CD4-positive, alpha-beta T cell treated with Interleukin-2 at 100 ng/mL for 4 hours (primary cell): ENCODE measurements at regions not wholly inside any gene's neighbourhood (a gene's known extent, or its start where the extent isn't known, plus 50 kb on each side); places are given as distances from the start of the nearest gene placed in this dataset.
"Not testable (repeated sequence)": the region's sequence is repeated elsewhere in the genome, so short reads cannot be mapped to it uniquely, and the experiment has no call there.

Source experiments
- DNase-seq: peaks from one replicate; pipeline ENCODE4 v3.0.0-alpha.2; 2020; ENCODE audit warnings: low spot score

DNA sequence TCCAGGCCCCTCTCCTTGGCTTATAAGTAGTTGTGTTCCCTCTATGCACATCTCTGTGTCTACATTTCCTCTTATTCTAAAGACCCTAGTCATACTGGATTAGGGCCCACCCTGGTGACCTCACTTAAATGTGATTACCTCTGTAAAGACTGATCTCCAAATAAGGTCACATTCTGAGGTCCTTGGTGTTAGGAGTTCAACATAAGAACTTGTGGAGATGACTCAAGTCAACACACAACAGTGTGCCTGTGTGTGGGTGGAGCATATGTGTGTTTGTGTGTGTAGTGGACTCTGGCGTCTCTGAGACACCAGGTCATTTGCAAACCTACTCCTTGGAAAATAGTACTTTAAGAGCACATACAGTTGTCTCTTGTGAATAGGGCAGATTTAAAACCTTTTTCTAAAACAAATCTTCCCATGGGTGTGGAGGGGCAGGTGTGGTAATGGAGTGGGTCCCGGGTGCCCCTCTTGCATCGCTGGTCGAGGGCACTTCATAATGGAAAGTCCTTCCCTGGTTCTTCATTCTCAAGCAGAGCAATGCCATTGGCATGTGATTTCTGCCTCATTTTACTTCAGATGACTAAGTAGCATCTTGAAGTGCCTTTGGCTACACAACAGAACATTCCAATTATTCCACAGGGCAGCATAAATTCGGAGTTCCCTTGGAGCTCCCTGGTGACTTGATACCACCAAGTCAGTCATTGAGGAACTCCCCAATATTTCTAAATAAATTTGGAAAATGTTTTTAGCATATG lies 84.4 kb downstream of the C9orf152 start:
- DNase-seq, result no peak

- no peak for DNase-seq
These were observed 83.5 kb downstream of the C9orf152 start for GRCh38 chr9:110124439-110124838.

GRCh38 chr9:110125207-110125751 lies 82.7 kb downstream of the C9orf152 start:
- no peak for DNase-seq

DNA sequence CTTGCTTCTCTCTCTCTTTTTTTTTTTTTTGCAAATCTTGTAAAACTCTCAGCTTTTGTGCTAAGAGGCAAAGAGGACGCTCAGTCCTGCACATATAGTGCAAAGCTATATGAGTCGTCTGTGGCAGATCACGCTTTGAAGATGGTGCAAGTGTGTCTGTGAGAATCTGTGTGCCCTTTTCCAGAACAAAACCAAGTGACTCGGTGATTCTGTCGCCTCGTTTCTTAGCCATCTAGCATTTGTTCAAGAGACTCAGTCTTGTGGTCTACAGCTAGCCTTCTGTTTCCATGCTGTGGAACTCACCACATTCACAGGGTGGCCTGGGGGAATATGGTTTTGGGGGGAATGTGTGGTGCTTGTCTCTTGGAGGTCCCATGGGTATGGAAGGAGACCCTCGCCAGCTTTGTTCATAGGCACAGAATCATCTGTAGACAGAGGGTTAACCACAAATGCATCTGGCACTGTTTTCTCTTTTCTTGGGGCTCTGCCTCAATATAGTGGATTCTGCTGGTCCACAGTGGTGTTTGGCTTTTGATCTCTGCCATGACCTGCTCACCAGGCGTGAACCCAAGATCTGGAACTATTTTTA lies 82.1 kb downstream of the C9orf152 start:
- no peak for DNase-seq

- no peak for DNase-seq
These were observed 81.4 kb downstream of the C9orf152 start for GRCh38 chr9:110126499-110126941.

DNA sequence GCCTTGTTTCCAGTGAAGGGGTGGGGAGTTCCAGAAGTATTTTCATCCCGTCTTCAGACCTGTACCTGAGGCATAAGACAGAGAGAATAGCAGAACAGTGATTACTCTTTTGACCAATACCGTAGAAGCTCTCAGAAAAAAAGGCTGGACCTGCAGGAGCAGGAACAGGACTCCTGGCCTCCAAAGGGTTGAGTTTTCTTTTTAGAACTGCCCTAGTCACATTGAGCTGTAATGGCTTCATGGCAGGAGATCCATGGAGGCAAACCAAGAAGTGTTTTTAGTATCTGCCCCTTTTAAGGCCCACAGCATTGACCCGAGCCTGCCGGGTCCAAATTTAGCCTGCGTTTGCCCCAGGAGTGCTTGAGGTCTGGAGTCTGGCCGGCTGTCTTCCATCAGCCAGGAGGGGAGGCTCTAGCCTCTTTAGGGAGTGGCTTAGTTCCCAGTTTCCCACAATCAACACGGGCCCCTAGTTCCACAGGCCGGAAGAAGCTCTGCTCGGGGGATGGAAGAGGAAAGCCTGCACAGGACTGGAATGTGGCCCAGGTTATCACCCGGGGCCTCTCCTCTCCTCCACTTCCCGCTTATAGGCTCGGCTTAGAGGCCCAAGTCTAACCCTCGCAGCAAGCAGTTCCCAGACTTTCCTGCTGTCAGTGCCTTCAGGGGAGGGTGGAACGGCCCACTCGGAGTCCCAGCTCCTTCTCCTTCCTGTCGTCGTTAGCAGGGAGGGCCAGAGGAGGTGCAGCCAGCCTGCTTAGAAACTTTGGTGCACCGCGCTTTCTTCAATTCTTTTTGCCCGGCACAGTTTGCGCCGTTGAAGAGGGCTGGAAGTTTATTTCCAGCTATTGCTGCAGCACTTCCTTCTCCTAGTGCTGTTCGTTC lies 80.7 kb downstream of the C9orf152 start:
- no peak for DNase-seq

DNA sequence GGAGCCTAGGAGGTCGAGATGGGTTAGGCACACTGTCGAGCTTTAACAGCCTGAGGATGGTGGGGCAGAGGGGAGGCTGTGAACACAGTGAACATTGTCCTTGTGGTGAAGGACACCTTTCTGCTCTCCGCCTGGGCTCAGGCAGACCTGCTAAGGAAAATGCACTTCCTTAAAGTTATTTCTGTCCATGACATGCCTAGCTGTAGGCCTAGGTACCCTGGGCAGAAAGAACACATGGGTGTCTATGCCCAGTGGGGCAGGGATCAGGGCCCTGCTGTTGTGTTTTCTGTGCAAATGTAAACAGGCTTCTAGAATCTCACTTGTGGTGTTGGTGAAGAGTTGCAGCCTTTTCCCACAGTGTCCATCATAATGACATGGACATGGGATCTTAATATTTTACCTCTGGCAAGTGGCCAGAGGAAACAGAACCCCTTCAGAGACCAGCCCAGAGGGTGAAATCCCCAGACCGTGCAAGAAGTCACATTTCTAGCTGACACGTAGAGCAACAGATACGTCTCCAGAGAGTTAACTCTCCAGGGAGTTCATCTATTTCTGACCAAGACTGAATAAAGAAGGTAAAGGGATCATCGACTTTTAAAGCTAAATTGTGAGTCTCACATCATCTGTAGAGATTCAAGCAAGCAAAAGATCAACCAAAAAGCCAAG lies 79.2 kb downstream of the C9orf152 start:
- DNase-seq, result no peak

DNA sequence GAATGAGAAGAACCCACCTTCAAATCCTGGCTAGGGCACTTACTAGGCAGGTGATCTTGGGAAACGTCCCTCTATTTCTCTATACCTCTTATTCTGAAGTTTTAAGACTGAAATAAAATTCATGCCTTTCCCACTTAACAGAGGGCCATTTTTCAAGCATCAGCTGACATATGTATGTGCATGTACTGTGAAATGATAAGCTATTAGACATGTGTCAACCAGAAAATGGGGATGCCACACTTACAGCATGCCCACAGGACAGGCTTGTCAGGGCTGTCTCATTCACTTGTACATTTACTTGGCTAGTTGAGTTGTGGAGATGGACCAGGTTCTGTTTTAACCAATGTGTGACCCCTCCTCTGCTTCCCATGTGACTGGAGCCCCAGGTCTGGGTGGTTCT lies 78.5 kb downstream of the C9orf152 start:
- no peak for DNase-seq

DNA sequence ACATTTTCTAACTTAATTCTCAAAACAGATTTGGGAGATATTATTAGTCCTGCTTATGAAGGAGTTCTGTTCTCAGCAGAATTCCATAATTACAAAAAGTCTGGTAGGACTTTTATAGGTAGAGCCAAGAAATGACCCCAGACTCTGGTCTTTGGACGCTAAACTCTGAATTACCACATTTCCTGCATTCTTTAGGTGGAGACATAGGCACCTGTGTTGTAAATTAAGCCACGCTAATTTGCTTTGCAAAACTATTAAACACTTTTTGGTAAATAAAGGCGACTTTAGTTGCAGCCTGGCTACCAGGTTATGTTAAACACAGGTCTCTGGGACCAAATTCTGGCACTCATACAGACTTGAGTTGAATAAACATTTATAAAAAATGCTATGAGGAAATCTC lies 77.7 kb downstream of the C9orf152 start:
- no peak for DNase-seq

DNA sequence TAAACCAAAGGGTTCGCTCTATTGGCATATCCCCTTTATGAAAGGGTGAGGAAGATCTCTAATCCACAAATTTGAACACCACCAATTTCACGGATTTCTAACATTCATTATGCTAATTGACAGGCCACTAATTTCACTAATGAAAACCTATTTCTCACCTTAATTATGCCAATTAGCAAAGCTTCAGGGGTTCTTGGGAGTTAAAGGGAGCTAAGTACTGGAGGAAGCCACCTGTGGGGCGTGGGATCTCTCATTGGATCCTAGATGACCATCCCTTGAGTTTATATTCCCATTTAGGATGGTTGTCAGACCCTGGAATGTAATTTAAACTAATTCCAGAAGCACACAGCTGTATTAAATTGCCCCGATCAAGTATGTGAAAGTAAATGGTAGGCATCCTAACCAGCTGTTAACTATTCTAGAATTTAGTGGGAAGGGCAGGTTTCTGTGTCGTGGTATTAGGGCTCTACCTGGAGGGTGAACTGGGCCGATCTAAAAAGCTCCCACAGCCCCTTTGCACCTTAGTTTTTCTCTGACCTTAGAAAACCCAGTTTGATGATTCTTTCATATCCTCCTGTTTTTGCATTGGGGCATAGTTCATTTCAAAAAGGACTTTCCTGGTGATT lies 77.1 kb downstream of the C9orf152 start:
- no peak for DNase-seq

DNA sequence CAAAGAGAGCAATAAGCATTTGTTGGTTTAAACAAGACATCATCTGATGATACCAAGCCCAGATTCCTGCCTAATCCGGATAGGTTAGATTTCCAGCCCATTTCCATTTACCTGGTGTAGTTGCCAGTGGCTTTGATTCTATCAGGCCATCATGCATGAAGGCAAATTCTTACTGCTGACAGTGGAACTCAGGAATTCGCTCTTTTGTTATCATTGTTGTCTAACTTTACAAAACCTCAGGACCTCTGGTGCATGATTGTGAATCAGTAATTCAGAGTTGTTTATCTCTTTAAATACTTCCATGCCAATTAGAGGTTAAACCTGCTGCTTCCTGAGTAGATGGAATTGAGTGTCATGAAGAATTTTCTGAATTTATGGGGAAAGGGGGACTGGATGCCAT lies 76.5 kb downstream of the C9orf152 start:
- no peak for DNase-seq

DNA sequence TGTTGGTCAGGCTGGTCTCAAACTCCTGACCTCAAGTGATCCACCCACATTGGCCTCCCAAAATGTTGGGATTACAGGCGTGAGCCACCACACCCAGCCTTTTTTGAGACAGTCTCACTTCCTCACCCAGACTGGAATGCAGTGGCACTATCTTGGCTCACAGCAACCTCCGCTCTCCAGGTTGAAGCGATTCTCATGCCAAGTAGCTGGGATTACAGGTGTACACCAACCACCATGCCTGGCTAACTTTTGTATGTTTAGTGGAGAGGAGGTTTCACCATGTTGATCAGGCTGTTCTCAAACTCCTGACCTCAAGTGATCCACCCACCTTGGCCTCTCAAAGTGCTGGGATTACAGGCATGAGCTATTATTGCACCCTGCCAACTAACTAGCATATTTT lies 75.4 kb downstream of the C9orf152 start:
- DNase-seq, result not testable (repeated sequence)

GRCh38 chr9:110133059-110133458 lies 74.9 kb downstream of the C9orf152 start:
- DNase-seq, result no peak

- no peak for DNase-seq
These were observed 74.2 kb downstream of the C9orf152 start for GRCh38 chr9:110133608-110134210.

- DNase-seq, result no peak
These were observed 72.1 kb downstream of the C9orf152 start for GRCh38 chr9:110135846-110136245.

DNA sequence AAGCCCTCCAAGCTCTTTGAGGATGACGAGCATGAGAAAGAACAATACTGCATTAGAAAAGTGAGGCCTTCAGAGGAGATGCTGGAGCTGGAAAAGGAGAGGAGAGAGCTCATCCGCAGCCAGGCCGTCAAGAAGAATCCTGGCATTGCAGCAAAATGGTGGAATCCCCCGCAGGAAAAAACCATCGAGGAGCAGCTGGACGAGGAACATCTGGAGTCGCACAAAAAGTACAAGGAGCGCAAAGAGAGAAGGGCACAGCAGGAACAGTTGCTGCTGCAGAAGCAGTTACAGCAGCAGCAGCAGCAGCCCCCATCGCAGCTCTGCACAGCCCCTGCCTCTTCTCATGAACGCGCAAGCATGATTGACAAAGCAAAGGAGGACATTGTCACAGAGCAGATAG lies 71.2 kb downstream of the C9orf152 start:
- DNase-seq, result no peak

GRCh38 chr9:110140276-110140675 lies 67.7 kb downstream of the C9orf152 start:
- DNase-seq, result no peak

GRCh38 chr9:110141227-110141793 lies 66.6 kb downstream of the C9orf152 start:
- no peak for DNase-seq

- no peak for DNase-seq
These were observed 65.7 kb downstream of the C9orf152 start for GRCh38 chr9:110142253-110142652.

DNA sequence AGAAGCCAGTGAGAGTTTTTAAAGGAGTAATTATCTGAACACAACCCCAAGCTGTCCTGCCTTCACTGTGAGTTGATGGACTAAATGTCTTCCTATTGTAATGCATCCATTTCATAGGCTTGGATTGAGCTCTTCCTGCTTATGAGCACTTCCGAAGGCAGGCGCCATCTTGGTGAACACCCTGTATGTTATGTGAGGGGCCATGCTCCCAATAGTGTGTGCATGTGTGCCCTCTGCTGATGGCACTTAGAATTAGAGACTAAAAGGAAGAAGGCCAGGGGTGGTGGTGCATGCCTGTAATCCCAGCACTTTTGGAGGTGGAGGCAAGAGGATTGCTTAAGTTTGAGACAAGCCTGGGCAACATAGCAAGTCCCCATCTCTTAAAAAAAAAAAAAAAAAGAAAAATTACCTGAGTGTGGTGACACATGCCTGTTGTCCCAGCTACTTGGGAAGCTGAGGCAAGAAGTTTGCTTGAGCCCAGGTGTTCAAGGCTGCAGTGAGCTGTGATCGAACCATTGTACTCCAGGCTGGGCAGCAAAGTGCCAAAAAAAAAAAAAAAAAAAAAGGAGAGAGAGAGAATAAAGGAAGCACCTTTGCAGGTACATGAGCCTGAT lies 65.0 kb downstream of the C9orf152 start:
- no peak for DNase-seq
